Endothelial cell of umbilical vein (primary cell): ENCODE measurements at regions not wholly inside any gene's neighbourhood (a gene's known extent, or its start where the extent isn't known, plus 50 kb on each side); places are given as distances from the start of the nearest gene placed in this dataset.

Source experiments
- BruUV-seq: library from RNA; stranded (reverse); fragments of 400-500 nt; replicated peaks from 2 replicates; lab custom pipeline; 2021; lab: Mats Ljungman, UMichigan
- CTCF ChIA-PET: fragments of 300-600, 350-600 bp; sonication (Branson Sonifier 250); formaldehyde crosslinking; loops from one replicate; lab custom pipeline; 2021; ENCODE audit warnings: antibody characterized with exemption, inconsistent platforms; lab: Charles Lee
- POLR2A ChIA-PET: fragments of 300-600, 350-600 bp; sonication (Branson Sonifier 250); formaldehyde crosslinking; loops from one replicate; lab custom pipeline; 2021; ENCODE audit warnings: antibody characterized with exemption, inconsistent platforms; lab: Charles Lee
- DNase-seq: peaks from one replicate; pipeline ENCODE4 v3.0.0-alpha.2; 2011; ENCODE audit warnings: low read depth, low spot score
- FAIRE-seq: peaks from 2 replicates; lab custom pipeline; 2011; peaks lifted over from hg19 to GRCh38; lab: Jason Lieb, UNC
- H2AFZ ChIP-seq: 2 replicates; pipeline ENCODE4 v1.6.0; 2012; ENCODE audit warnings: low read depth, low read length, control low read depth, inconsistent platforms
- H3K27ac ChIP-seq: 2 replicates; pipeline ENCODE4 v1.5.1; 2011; ENCODE audit warnings: low read depth, mild to moderate bottlenecking, control low read depth, low read length, moderate library complexity; ENCODE audit not compliant: insufficient read depth
- H3K27me3 ChIP-seq, 2 experiments: 2 replicates each; pipeline versions ENCODE4 v1.6.0 to v1.6.1; 2011; ENCODE audit warnings: low read length in 2 of 2, mixed read lengths in 1 of 2; ENCODE audit not compliant: control insufficient read depth in 2 of 2, insufficient read depth in 2 of 2
- H3K36me3 ChIP-seq, 2 experiments: 2 replicates in 1 of 2; 3 replicates in 1 of 2; pipeline ENCODE4 v1.5.1; 2011; ENCODE audit warnings: low read length in 2 of 2, mild to moderate bottlenecking in 1 of 2, moderate library complexity in 1 of 2; ENCODE audit not compliant: control insufficient read depth in 2 of 2, insufficient read depth in 2 of 2; ENCODE audit errors: extremely low read depth in 1 of 2
- H3K4me1 ChIP-seq: 3 replicates; pipeline ENCODE4 v1.5.1; 2011; ENCODE audit warnings: mild to moderate bottlenecking, low read length; ENCODE audit not compliant: control insufficient read depth, insufficient read depth; ENCODE audit errors: extremely low read depth
- H3K4me2 ChIP-seq: 2 replicates; pipeline ENCODE4 v1.6.1; 2011; ENCODE audit warnings: low read length, control low read depth, mixed read lengths; ENCODE audit not compliant: insufficient read depth
- H3K4me3 ChIP-seq, 3 experiments: fragments of 200-600 bp in 1 of 3; sonication (generic), shearing (Covaris generic) in 1 of 3; replicated peaks in 1 of 3; 2 replicates each; pipeline ENCODE4 v1.5.1; 2011 to 2016; ENCODE audit warnings: control low read depth in 3 of 3, low read length in 3 of 3, mild to moderate bottlenecking in 2 of 3, inconsistent platforms in 1 of 3, low read depth in 1 of 3, moderate library complexity in 1 of 3; ENCODE audit not compliant: insufficient read depth in 1 of 3
- H3K79me2 ChIP-seq: 2 replicates; pipeline ENCODE4 v1.6.0; 2012; ENCODE audit warnings: low read length, inconsistent platforms; ENCODE audit not compliant: control insufficient read depth, insufficient read depth
- H3K9ac ChIP-seq: replicated peaks from 2 replicates; pipeline ENCODE3; 2011; ENCODE audit warnings: low read length, control low read depth; ENCODE audit not compliant: insufficient read depth; ENCODE audit errors: extremely low read depth
- H3K9me1 ChIP-seq: replicated peaks from 3 replicates; pipeline ENCODE4 v1.6.0; 2011; ENCODE audit warnings: mild to moderate bottlenecking, low read length; ENCODE audit not compliant: control insufficient read depth, insufficient read depth; ENCODE audit errors: extremely low read depth
- H3K9me3 ChIP-seq: replicated peaks from 2 replicates; pipeline ENCODE4 v1.5.1; 2012; ENCODE audit warnings: low read length, inconsistent platforms; ENCODE audit not compliant: control insufficient read depth, insufficient read depth
- H4K20me1 ChIP-seq: replicated peaks from 2 replicates; pipeline ENCODE3; 2011; ENCODE audit warnings: mild to moderate bottlenecking, low read length; ENCODE audit not compliant: control insufficient read depth, insufficient read depth; ENCODE audit errors: extremely low read depth
- CTCF ChIP-seq, 2 donors: IDR thresholded peaks; 1 replicate in 1 of 2; 2 replicates in 1 of 2; pipeline ENCODE4 v1.5.1; 2011; ENCODE audit warnings: low read length in 2 of 2, mild to moderate bottlenecking in 2 of 2, moderate library complexity in 2 of 2, control low read depth in 1 of 2, inconsistent platforms in 1 of 2, low read depth in 1 of 2; ENCODE audit not compliant: insufficient read depth in 1 of 2; ENCODE audit errors: extremely low read depth in 1 of 2
- EZH2 ChIP-seq: IDR thresholded peaks from 2 replicates; pipeline ENCODE4 v1.6.1; 2012; ENCODE audit warnings: borderline replicate concordance, low read depth, mild to moderate bottlenecking, moderate library complexity, low read length, inconsistent platforms; ENCODE audit not compliant: severe bottlenecking
- FOS ChIP-seq: IDR thresholded peaks from 2 replicates; pipeline ENCODE4 v1.6.1; 2011; ENCODE audit warnings: mild to moderate bottlenecking, low read length, moderate library complexity, borderline replicate concordance; ENCODE audit not compliant: insufficient read depth
- GATA2 ChIP-seq: IDR thresholded peaks from 2 replicates; pipeline ENCODE4 v1.7.0; 2011; ENCODE audit warnings: low read depth, mild to moderate bottlenecking, moderate library complexity, mixed read lengths, low read length; ENCODE audit not compliant: insufficient read length, insufficient read depth
- JUN ChIP-seq: IDR thresholded peaks from 2 replicates; pipeline ENCODE4 v1.6.1; 2011; ENCODE audit warnings: borderline replicate concordance, low read depth; ENCODE audit not compliant: insufficient read length, insufficient read depth
- MYC ChIP-seq: IDR thresholded peaks from one replicate; pipeline ENCODE4 v1.6.1; 2011; ENCODE audit warnings: mild to moderate bottlenecking, low read depth, low read length
- POLR2A ChIP-seq: IDR thresholded peaks from 2 replicates; pipeline ENCODE4 v1.6.1; 2012; ENCODE audit warnings: low read depth, mild to moderate bottlenecking, control low read depth, low read length
- POLR2AphosphoS5 ChIP-seq: IDR thresholded peaks from 2 replicates; pipeline ENCODE4 v1.6.1; 2012; ENCODE audit warnings: low read depth, mild to moderate bottlenecking, control low read depth, low read length, moderate library complexity; ENCODE audit not compliant: insufficient read depth
- dilution Hi-C: fragments of 300-500 bp; cut with MboI; formaldehyde crosslinking; loops from one replicate; pipeline ENCODE4 v1.15.0; 2019; ENCODE audit warnings: low sequenced_read_pairs; ENCODE audit not compliant: extremely low pct_ligation_motif_present
- intact Hi-C: fragments of 100-400 bp; cut with micrococcal nuclease; formaldehyde crosslinking; loops from one replicate; pipeline ENCODE4 v1.10.0; 2022
- TF ChIP-seq, protein P1 (sequence below): IDR thresholded peaks from 2 replicates; pipeline ENCODE4 v1.6.1; 2011; ENCODE audit not compliant: insufficient read depth, insufficient read length

DNA sequence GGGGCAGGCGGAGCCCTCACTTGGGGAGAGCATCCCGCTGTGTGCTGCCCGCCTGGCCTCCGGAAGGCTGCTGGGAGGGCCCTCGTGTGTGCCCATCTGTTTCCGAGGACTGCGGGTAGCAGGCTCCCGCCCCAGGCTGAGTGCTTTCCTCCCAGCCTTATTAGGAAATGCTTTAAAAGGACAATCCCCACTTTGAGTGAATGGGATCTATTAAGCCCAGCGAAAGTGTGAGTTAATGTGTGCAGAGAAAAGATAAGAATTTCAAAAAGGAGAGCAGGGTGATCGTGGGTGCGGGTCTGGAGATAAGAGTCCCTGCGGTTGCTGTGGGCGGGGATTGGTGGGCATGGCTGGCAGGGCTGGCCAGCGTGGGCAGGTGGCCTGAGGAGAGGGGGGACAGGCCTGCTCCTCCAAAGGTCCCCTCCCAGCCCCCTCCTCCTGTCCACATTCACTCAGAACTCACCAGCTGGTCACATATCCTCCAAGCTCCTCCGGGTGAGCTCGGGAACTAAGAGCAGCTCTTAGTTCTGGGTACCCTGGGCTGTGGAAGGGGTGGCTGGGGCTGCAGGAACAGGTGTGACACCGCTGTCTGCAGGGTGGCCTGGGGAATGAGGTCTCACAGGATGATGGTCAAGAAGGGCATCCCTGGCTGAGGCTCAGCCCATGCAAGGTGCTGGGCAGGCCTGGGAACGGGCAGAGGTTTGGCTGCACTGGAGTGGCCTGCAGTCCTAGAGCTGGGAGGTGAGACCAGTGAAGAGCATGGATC is 1260.3 kb downstream of the BRD1 start:
- no peak for DNase-seq
- Histone ChIP-seq H3K9ac (no peak overlapping the region), H3K79me2 (no peaks in the 10 kb centered on the region), H3K27me3 (no peaks in the 10 kb centered on the region), H3K27ac (no peak overlapping the region), H3K9me1 (no peaks in the 10 kb centered on the region), H3K36me3 (no peaks in the 10 kb centered on the region), H3K9me3 (peaks cover 7% of the 10 kb centered on the region), H3K4me2 (no peak overlapping the region), H3K4me3 (no peak overlapping the region), H3K4me1 (no peaks in the 10 kb centered on the region), H2AFZ (no peak overlapping the region), H4K20me1 (no peaks in the 10 kb centered on the region)
- dilution Hi-C loops (no loop called here), intact Hi-C loops (no loop called here)
- FAIRE-seq = no peak
- ChIA-PET POLR2A (no interaction called here), CTCF (no interaction called here)
- BruUV-seq = no TSS peak
- no peak for TF ChIP-seq JUN
- TF ChIP-seq MYC = no peak
- no peak for TF ChIP-seq CTCF (IDR thresholded peaks at IDR 0.05; ENCODE audit: extremely low read depth in 1 of 2, insufficient read depth in 1 of 2, low read depth in 1 of 2, low read length in 2 of 2)
- no peak for TF ChIP-seq GATA2
- TF ChIP-seq POLR2AphosphoS5 = no peak
- TF ChIP-seq FOS = no peak
- TF ChIP-seq, protein P1, sequence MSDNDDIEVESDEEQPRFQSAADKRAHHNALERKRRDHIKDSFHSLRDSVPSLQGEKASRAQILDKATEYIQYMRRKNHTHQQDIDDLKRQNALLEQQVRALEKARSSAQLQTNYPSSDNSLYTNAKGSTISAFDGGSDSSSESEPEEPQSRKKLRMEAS = no peak
- TF ChIP-seq POLR2A = no peak
- TF ChIP-seq EZH2 = no peak
